Psoas muscle (tissue), 7 donors: ENCODE measurements at regions not wholly inside any gene's neighbourhood (a gene's known extent, or its start where the extent isn't known, plus 50 kb on each side); places are given as distances from the start of the nearest gene placed in this dataset.

Experiments used
- ATAC-seq, 4 donors: fragments of 200-7000 bp; cut with Tn5 transposase; one replicate each; pipeline ENCODE4 v1.9.1; 2020; ENCODE audit warnings: moderate library complexity in 3 of 4, mild to moderate bottlenecking in 2 of 4
- DNase-seq, 2 donors: peaks; one replicate each; pipeline ENCODE4 v3.0.0-alpha.2; 2020
- H3K27ac ChIP-seq: fragments of 200-600 bp; one replicate; pipeline ENCODE4 v1.8.0; 2022
- H3K27me3 ChIP-seq, 3 donors: fragments of 200-600 bp in 1 of 3; one replicate each; pipeline versions ENCODE4 v1.6.1 to v1.8.0; 2013 to 2022; ENCODE audit warnings: low read length in 2 of 3, mild to moderate bottlenecking in 2 of 3, moderate library complexity in 1 of 3; ENCODE audit not compliant: insufficient read depth in 3 of 3
- H3K36me3 ChIP-seq, 2 donors: fragments of 200-600 bp in 1 of 2; one replicate each; pipeline versions ENCODE4 v1.6.1 to v1.8.0; 2013 to 2022; ENCODE audit warnings: low read depth in 1 of 2, mild to moderate bottlenecking in 1 of 2, moderate library complexity in 1 of 2; ENCODE audit not compliant: insufficient read depth in 1 of 2
- H3K4me1 ChIP-seq: fragments of 200-600 bp; one replicate; pipeline ENCODE4 v1.8.0; 2022
- H3K4me3 ChIP-seq: fragments of 200-600 bp; one replicate; pipeline ENCODE4 v1.8.0; 2022; ENCODE audit warnings: mild to moderate bottlenecking
- H3K9me3 ChIP-seq: fragments of 200-600 bp; one replicate; pipeline ENCODE4 v1.8.0; 2022
- WGBS, 3 donors: extraction: QIAGEN DNeasy Blood & Tissue Kit; methylation state at CpG; one replicate each; pipeline versions ENCODE4 v1.1.6 to v1.1.7; 2013; 5-methylcytosine and 5-hydroxymethylcytosine counted together
- intact Hi-C, 2 donors: fragments of 100-400 bp; cut with DNase I; formaldehyde crosslinking; loops; one replicate each; pipeline versions ENCODE4 v1.11.0 to v1.14.2; 2022
- TF ChIP-seq, protein P1 (sequence below): fragments of 200-600 bp; IDR thresholded peaks from one replicate; pipeline ENCODE4 v1.8.0; 2022; ENCODE audit warnings: antibody characterized with exemption
- donor health status: healthy with polysubstance abuse.
- donor health status: DM: no; HTN: no; CAD: no; lungs with moderate emphysema.
- donor health status: Bipolar disorder and iron deficiency.
- donor health status: healthy.
- donor health status: DM: yes; HTN: yes; CAD: no.
- donor health status: DM: no; HTN: no; CAD: no.
- donor health status: DM: yes; HTN: yes; CAD: no.

DNA sequence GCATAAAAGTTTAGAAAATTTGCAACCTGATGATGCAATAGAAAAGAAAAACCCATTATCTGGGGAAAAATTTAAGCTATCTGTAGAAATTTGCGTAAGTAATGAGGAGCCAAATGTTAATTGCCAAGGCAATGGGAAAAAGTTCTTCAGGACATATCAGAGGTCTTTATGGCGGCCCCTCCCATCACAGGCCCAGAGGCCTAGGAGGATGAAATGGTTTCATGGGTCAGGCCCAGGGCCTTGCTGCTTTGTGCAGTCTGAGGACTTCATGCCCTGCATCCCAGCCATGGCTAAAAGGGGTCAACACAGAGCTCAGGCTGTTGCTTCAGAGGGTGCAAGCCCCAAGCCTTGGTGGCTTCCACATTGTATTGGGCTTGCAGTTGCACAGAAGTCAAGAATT lies 582.8 kb downstream of the COL12A1 start:
- Histone ChIP-seq H3K27me3 (no peaks in the 10 kb centered on the region), H3K27ac (no peak overlapping the region), H3K4me1 (no peaks in the 10 kb centered on the region), H3K4me3 (no peak overlapping the region), H3K36me3 (no peaks in the 10 kb centered on the region), H3K9me3 (no peaks in the 10 kb centered on the region)
- TF ChIP-seq, protein P1, sequence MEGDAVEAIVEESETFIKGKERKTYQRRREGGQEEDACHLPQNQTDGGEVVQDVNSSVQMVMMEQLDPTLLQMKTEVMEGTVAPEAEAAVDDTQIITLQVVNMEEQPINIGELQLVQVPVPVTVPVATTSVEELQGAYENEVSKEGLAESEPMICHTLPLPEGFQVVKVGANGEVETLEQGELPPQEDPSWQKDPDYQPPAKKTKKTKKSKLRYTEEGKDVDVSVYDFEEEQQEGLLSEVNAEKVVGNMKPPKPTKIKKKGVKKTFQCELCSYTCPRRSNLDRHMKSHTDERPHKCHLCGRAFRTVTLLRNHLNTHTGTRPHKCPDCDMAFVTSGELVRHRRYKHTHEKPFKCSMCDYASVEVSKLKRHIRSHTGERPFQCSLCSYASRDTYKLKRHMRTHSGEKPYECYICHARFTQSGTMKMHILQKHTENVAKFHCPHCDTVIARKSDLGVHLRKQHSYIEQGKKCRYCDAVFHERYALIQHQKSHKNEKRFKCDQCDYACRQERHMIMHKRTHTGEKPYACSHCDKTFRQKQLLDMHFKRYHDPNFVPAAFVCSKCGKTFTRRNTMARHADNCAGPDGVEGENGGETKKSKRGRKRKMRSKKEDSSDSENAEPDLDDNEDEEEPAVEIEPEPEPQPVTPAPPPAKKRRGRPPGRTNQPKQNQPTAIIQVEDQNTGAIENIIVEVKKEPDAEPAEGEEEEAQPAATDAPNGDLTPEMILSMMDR: no peak
- ATAC-seq (no peak), DNase-seq (no peak)
- intact Hi-C loops: no loop called here
- 47 to 96% (median 48%) methylated on average over 2 of the region's 2 CpGs for WGBS, 3 donors

DNA sequence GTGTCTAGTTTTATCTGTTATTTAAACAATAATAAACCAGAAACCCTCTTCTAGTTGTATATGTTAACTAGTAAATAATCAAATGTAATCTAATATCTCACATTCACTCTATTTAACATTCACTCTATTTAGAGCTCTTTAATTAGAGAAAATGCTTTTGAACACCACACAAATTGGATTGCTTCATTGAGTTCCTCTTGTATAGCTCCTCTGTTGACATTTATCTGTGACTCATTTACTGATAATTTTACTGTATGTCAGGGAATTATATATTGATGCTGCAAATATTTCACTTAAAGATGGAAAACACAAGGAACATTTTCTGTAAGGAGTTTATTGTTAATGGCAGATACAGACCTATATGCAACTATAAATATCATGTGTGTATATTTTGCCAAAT lies 594.6 kb downstream of the COL12A1 start:
- H3K4me1 ChIP-seq: no peaks in the 10 kb centered on the region
- no peaks in the 10 kb centered on the region for H3K36me3 ChIP-seq
- TF ChIP-seq, protein P1: no peak
- ATAC-seq (no peak), DNase-seq (no peak)
- H3K4me3 ChIP-seq: no peak overlapping the region
- no peaks in the 10 kb centered on the region for H3K27me3 ChIP-seq
- H3K9me3 ChIP-seq: no peaks in the 10 kb centered on the region
- intact Hi-C loops: no loop called here
- H3K27ac ChIP-seq: no peak overlapping the region

DNA sequence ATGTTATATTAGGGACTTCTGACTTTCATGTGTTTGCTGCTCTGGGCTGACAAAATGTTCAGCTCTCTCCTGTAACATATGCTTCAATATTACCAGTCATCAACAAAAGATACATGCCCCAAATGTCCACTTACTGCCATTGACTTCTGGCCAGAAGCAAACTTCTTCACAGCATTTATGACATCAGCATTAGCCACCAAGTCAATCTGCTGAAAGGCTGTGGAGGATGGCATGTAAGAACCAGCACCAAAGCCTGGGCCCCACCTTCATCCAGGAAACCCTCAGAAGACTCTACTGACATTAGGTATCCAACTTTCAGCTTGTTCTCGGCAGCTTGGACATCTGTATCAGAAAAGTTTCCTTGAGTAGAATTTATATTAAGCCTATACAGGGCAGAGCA lies 595.5 kb downstream of the COL12A1 start:
- H3K27ac ChIP-seq: no peak overlapping the region
- no peaks in the 10 kb centered on the region for H3K36me3 ChIP-seq
- TF ChIP-seq, protein P1: no peak
- no peaks in the 10 kb centered on the region for H3K9me3 ChIP-seq
- H3K4me3 ChIP-seq: no peak overlapping the region
- intact Hi-C loops: no loop called here
- no peak for DNase-seq
- 91 to 96% (median 92%) methylated on average over 1 of the region's 1 CpG for WGBS, 3 donors
- no peaks in the 10 kb centered on the region for H3K4me1 ChIP-seq
- ATAC-seq: no peak
- H3K27me3 ChIP-seq: no peaks in the 10 kb centered on the region

DNA sequence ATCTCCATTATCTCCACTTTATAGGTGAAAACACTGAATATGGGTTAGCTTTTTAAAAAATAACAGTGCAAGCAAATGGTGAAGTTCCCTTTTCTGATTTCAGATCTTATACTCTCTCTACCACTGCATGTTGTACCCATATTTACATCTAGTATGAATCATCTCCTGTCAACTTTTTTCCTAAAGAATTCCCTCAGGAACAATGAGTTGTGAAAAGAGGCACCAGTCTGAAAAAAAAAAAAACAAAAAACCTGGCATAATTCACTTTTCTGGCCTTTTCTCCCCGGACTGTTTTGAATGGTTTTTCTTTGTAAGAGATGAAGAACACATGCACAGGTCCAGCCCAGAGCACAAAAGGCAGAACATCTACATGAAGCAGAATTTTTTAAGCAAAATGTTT lies 596.0 kb downstream of the COL12A1 start:
- 17 to 48% (median 32%) methylated on average over 1 of the region's 1 CpG for WGBS, 3 donors
- H3K27me3 ChIP-seq: no peaks in the 10 kb centered on the region
- TF ChIP-seq, protein P1: no peak
- no peaks in the 10 kb centered on the region for H3K9me3 ChIP-seq
- H3K4me3 ChIP-seq: no peak overlapping the region
- no peak for ATAC-seq
- no peaks in the 10 kb centered on the region for H3K4me1 ChIP-seq
- intact Hi-C loops: no loop called here
- no peak for DNase-seq
- no peaks in the 10 kb centered on the region for H3K36me3 ChIP-seq
- H3K27ac ChIP-seq: no peak overlapping the region

DNA sequence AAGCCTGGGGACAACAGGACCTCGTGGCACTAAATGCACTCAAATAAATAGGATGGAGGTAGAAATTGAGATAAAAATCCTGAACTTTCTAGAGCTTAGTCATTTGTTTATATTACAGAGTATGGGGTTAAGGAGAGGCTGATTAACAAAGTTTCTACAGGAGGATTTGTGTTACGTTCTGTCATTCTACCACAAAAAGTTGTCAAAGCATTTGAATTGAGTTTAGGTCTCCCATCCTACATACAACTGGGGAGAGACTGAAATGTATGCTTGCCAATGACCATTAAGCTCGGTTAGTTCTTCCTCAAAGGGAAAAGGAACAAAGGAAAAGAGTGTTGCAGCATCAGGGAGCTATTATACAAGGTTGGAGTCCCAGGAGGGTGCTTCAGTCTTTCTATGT lies 597.9 kb downstream of the COL12A1 start:
- ATAC-seq (no peak), DNase-seq (no peak)
- TF ChIP-seq, protein P1: no peak
- Histone ChIP-seq H3K36me3 (no peaks in the 10 kb centered on the region), H3K9me3 (no peaks in the 10 kb centered on the region), H3K27me3 (no peaks in the 10 kb centered on the region), H3K4me3 (no peak overlapping the region), H3K27ac (no peak overlapping the region), H3K4me1 (no peaks in the 10 kb centered on the region)
- intact Hi-C loops: no loop called here
- 69 to 73% (median 71%) methylated on average over 3 of the region's 3 CpGs for WGBS, 3 donors
